SK-N-SH (cell line): ENCODE measurements at regions not wholly inside any gene's neighbourhood (a gene's known extent, or its start where the extent isn't known, plus 50 kb on each side); places are given as distances from the start of the nearest gene placed in this dataset.

ENCODE experiments used
- EZH2phosphoT487 ChIP-seq: fragments of 200-600 bp; sonication (generic); IDR thresholded peaks from 2 replicates; pipeline ENCODE4 v1.6.1; 2017; ENCODE audit warnings: low read depth, mixed run types, mild to moderate bottlenecking, antibody characterized with exemption, moderate library complexity, borderline replicate concordance
- TF ChIP-seq, protein P1 (sequence below): fragments of 200-600 bp; sonication (generic); IDR thresholded peaks from 2 replicates; pipeline ENCODE4 v1.6.1; 2017; ENCODE audit warnings: antibody characterized with exemption, mild to moderate bottlenecking, moderate library complexity

DNA sequence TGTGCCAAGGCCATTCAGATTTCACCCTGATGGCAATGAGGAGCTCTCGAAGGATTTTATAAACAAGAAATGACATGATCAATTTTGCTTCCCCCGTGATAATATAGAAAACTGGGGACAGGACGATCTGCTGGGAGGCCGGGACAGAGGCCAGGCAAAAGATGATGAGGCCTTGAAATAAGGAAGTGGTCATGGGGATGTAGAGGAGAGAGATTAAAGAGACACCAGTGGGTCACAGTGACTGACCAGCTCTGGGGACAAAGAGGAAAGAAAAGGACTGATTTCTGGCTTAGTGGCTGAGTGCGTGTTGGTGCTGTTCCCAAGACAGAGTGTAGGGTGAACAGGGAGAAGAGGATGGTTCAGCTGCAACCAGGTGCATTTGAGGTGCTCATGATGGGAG, 68.7 kb upstream of the FLT1 start:
- TF ChIP-seq, protein P1, sequence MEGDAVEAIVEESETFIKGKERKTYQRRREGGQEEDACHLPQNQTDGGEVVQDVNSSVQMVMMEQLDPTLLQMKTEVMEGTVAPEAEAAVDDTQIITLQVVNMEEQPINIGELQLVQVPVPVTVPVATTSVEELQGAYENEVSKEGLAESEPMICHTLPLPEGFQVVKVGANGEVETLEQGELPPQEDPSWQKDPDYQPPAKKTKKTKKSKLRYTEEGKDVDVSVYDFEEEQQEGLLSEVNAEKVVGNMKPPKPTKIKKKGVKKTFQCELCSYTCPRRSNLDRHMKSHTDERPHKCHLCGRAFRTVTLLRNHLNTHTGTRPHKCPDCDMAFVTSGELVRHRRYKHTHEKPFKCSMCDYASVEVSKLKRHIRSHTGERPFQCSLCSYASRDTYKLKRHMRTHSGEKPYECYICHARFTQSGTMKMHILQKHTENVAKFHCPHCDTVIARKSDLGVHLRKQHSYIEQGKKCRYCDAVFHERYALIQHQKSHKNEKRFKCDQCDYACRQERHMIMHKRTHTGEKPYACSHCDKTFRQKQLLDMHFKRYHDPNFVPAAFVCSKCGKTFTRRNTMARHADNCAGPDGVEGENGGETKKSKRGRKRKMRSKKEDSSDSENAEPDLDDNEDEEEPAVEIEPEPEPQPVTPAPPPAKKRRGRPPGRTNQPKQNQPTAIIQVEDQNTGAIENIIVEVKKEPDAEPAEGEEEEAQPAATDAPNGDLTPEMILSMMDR = no peak
- no peak for TF ChIP-seq EZH2phosphoT487
